ENCODE measurements at regions not wholly inside any gene's neighbourhood (a gene's known extent, or its start where the extent isn't known, plus 50 kb on each side); places are given as distances from the start of the nearest gene placed in this dataset.

DNA sequence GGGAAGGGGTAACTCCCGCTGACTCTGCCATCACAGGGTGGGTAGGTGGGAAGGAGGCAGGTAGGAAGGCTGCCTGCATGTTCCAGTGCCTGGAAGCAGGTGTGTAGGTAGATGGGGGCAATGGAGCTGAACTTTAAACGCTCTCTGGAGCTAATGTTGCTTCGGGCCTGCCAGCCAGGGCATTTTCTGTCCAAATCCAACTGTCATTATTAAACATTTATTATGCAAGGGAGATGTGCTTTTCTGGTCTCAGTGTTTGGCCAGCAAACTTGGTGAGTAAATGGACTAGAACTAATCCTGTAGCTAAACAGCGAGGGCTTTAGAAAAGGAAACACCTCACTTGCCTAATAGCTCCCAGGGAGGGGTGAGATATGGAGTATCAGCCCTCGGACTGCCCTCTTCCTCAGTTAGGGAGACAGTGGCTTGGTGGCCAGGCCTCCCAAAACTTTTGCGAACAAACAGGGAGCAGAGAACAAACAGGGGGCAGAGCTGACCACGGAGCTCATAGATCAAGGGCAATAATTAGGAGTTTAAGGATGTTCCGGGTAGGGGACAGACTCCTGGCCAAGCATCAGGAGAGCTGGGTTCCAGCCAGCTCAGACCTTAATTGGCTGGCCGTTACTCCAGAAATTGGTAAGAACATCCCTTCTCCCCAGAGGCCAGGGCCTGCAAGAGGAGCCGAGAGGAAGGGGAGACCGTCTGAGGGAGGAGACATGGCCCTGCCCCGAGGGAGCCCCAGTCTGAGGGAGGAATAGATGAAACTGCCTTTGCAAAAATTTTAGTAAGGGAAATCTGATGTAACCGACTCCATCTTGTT, 131.1 kb downstream of the VEGFA start:
- TF ChIP-seq, protein P1, sequence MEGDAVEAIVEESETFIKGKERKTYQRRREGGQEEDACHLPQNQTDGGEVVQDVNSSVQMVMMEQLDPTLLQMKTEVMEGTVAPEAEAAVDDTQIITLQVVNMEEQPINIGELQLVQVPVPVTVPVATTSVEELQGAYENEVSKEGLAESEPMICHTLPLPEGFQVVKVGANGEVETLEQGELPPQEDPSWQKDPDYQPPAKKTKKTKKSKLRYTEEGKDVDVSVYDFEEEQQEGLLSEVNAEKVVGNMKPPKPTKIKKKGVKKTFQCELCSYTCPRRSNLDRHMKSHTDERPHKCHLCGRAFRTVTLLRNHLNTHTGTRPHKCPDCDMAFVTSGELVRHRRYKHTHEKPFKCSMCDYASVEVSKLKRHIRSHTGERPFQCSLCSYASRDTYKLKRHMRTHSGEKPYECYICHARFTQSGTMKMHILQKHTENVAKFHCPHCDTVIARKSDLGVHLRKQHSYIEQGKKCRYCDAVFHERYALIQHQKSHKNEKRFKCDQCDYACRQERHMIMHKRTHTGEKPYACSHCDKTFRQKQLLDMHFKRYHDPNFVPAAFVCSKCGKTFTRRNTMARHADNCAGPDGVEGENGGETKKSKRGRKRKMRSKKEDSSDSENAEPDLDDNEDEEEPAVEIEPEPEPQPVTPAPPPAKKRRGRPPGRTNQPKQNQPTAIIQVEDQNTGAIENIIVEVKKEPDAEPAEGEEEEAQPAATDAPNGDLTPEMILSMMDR (IDR thresholded peaks at IDR 0.05), result no peak
- TF ChIP-seq POLR2A (IDR thresholded peaks at IDR 0.05), result no peak
